IPS-18c (cell line): ENCODE measurements at regions not wholly inside any gene's neighbourhood (a gene's known extent, or its start where the extent isn't known, plus 50 kb on each side); places are given as distances from the start of the nearest gene placed in this dataset.

Experiments
- H3K4me3 ChIP-seq: 2 replicates; pipeline ENCODE4 v1.7.0; 2013; ENCODE audit warnings: low read depth, mild to moderate bottlenecking, low read length, moderate library complexity; ENCODE audit not compliant: insufficient read depth
- H3K9me3 ChIP-seq: one replicate; pipeline ENCODE4 v1.6.1; 2013; ENCODE audit warnings: mild to moderate bottlenecking, low read length, moderate library complexity; ENCODE audit not compliant: control insufficient read depth, insufficient read depth

DNA sequence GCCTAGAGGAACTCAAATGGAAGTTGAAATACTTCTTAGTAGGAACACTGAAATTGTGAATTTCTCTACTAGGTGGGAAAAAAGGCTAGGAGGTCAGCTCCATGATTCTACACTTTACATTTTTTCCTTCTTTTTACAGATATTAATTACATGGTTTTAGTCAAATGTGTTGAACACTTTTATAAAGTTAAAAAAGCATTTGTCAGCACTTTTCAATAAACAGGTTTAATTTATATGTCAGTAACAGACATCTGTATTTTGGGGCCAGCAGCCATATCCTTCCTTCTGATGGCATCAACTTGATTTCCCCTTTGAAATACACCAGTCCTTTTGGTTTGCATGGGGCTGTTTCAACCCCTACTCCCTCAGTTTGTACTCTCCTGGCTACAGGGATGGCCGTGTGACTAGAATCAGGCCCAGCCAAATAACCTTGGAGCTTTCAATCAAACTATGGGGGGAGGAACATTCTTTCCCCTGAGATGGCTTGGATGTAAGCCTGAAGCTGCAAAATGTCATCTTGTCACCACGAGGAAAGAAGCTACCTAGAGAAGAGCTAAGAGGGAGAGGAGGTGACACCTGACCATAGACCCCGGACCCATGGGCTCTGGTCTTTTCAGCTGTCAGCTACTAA lies 171.0 kb upstream of the NEBL start:
- no peak overlapping the region for H3K4me3 ChIP-seq
- H3K9me3 ChIP-seq = no peaks in the 10 kb centered on the region

DNA sequence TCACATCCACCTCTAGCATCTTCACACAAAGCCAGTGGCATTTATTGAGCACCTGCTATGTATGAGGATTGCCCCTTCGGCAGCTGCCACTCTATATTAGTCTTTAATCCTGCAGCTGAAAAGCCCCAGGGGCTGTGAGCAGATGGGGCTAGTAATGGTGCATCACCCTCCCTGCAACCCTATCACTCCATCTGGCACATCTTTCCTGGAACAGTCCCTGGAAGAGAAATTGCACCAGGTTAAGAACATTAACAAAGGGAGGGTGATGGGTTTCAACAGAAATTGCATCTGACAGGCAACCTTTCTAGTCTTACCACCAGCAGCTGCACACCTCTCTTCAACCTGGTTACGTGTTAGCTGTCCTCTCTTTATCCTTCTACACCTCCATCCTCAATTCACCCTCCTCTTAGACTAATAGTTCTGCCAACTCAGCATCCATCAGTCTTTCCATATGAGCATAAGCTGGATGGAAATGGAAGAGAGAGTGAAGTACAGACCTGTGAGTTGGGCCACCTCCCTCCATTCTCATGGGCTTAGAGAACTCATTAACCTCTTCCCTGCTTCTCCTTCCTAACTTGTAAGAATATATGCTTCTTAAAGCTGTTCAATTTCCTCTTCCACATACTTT lies 168.6 kb upstream of the NEBL start:
- H3K4me3 ChIP-seq = no peak overlapping the region
- no peaks in the 10 kb centered on the region for H3K9me3 ChIP-seq

DNA sequence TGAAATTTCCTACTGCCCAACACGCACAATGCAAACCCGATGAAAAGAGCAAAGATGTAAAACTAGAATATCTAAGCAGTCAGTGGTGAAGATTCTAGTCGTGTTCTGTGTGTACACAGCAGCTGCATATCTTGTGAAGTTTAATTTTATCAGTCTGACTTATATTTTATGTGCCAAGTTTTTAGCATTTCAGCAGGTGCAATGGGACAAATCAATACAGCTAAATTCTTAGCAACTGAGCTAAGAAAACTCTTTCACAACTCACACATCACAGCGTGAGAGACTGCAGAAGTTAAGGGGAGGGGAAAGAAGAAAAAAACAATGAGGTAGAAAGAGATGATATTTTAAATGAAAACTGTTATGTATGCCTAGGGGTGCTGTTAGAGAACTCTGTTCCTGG lies 164.9 kb upstream of the NEBL start:
- H3K4me3 ChIP-seq = no peak overlapping the region
- H3K9me3 ChIP-seq = no peaks in the 10 kb centered on the region

DNA sequence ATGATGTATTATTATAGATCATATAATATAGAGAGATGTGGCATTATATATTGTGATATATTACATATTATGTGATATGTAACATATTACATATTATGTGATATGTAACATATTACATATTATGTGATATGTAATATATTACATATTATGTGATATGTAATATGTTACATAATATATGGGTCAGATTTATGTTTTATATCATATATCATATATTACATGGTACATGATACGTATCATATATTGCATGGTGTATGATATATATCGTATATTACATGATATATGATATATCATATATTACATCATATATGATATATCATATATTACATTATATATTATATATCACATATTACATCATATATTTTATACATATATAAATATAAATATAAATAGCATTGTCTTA lies 164.1 kb upstream of the NEBL start:
- no peak overlapping the region for H3K4me3 ChIP-seq
- H3K9me3 ChIP-seq = no peaks in the 10 kb centered on the region

DNA sequence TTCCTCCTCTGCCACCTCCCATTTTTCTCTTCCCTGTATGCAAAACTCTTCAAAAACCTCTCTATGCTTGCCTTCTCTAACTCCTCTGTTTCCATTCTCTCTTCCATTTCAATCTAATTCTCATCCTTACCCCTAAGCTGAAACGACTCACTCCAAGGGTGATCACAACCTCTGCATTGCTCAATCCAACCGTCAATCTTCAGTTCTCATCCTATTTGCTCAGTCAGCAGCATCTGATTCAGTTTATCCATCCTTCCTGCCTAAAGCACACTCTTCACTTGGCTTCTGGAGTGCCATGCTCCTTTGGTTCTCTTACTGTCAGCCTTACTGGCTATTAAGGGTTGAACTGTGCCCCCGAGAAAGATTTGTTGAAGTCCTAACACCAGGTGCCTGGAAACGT lies 163.5 kb upstream of the NEBL start:
- Histone ChIP-seq H3K9me3 (no peaks in the 10 kb centered on the region), H3K4me3 (no peak overlapping the region)

DNA sequence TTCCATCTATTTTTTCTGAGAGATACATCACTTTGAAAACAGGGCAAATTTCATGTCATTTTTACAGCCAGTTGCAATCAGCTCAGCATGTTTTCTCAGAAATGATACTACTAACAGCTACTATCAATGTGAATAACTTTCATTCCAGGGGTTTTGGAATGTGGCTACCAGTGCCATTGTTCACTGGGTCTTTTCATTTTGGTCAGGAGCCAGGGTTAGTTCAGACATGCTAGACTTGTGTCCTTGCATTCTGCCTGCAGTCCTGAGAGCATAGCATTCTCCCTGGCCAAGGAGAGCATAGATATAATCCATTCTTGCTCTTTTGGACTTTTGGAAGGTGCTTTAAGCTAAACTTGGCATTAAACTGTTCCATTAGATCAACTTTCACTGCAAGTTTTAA lies 160.9 kb upstream of the NEBL start:
- H3K4me3 ChIP-seq = no peak overlapping the region
- no peaks in the 10 kb centered on the region for H3K9me3 ChIP-seq

DNA sequence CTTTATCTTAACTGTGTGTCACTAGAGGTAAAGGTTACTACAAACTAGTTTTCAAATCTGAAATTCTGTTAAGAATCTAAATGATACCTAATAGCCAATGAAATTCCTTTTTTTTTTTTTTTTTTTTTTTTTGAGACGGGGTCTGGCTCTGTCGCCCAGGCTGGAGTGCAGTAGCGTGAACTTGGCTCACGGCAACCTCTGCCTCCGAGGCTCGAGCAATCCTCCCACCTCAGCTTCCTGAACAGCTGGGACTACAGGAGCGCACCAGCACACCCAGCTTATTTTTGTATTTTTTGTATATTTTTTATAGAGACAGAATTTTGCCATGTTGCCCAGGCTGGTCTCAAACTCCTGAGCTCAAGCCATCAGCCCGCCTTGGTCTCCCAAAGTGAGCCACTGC lies 160.3 kb upstream of the NEBL start:
- Histone ChIP-seq H3K9me3 (no peaks in the 10 kb centered on the region), H3K4me3 (no peak overlapping the region)

DNA sequence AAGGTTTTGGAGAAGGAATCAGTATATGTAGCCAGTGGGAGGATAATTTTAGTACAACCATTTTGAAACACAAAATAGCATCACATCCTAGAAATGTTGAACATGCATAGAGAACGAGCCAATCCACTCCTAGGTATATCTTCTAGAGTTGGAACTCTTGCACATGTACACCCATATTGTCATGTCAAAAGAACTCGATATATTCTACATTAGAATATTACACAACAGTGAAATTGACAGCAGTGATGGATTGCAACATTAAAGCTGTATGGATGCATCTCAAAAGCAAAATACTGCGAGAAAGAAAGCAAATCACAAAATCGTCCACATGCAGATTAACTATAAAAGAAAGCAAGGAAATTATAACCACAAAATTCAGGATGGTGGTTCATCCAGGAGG lies 159.3 kb upstream of the NEBL start:
- Histone ChIP-seq H3K4me3 (no peak overlapping the region), H3K9me3 (no peaks in the 10 kb centered on the region)

DNA sequence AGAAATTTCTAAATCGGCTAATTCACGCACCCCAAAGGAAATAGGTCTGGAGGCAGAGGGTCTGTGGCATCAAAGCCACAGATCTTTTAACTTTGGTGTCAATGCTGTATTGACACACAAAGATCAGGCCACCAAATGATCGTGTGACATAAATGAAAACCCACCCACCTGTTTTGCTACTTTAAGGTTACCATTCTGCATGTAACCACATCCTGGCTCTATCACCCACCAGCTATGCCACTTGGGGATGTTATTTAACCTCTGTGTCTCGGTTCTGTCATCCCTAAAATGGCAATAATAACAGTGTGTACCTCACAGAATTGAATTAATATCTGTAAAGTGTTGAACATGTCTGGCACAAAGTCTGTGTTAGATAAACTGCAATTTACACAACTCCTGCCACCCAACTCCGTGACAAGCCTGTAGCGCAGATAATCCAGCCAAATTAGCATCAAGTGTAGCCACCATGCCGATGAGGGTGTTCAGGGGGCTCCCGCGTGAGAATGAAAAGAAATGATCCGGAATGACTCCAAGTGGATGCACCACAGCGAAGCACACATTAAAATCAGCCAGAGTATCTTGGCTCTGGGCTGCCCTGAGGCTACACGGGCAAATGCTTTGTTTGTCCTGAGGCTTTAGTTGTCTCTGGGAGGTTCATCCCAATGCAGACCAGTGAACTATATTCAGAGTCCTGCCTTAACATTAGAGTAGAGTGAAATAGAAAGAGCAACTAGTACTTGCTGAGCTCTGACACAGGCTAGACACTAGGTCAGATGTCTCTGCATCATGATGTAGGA lies 158.4 kb upstream of the NEBL start:
- no peak overlapping the region for H3K4me3 ChIP-seq
- H3K9me3 ChIP-seq = no peaks in the 10 kb centered on the region

DNA sequence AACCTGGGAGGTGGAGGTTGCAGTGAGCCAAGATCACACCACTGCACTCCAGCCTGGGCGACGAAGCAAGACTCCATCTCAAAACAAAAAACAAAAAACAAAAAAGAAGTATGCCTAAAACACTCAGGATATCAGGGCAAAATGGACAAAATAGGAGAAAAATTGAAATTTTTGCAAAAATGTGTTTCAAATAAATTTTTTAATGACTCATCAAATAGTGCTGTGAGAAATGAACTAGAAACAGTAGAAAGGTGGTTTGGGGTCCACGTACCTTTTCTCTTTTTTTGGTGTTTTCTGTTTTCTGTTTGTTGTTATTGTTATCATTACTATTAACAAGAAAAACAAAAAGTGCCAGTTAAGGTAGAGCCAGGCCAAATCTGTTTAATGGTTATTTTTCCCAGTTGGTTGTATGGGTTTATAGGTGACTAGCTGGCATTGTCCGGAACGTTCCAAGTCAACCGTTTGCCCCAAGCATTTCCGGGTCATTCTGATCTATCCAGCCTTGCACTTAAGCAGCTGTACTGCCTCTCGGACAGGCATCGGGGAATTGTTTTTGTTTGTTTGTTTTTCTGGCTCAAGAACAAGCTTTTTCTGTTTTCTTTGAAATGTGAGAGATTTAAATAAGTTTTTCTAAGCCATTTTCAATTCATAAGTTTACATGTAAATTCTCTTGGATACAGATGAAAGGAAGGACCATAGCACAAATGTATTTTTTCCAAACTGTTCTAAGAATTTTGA lies 157.0 kb upstream of the NEBL start:
- H3K4me3 ChIP-seq = no peak overlapping the region
- H3K9me3 ChIP-seq = no peaks in the 10 kb centered on the region

DNA sequence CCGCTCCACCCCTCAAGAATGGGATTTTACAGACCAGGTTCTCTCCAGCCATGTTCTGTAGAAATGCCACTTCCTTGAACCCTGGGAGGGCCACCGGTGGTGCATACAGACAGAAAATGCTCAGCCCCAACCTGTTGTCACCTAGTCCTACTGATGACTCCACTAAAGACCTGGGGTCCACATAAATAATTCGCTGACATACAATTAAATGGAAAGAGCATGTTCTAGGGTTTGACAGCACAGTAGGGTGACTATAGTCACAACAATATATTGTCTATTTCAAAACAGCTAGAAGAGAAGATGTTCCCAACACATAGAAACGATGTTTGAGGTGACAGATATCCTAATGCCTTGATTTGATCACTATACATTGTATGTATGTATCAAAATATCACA lies 155.6 kb upstream of the NEBL start:
- Histone ChIP-seq H3K4me3 (no peak overlapping the region), H3K9me3 (no peaks in the 10 kb centered on the region)

DNA sequence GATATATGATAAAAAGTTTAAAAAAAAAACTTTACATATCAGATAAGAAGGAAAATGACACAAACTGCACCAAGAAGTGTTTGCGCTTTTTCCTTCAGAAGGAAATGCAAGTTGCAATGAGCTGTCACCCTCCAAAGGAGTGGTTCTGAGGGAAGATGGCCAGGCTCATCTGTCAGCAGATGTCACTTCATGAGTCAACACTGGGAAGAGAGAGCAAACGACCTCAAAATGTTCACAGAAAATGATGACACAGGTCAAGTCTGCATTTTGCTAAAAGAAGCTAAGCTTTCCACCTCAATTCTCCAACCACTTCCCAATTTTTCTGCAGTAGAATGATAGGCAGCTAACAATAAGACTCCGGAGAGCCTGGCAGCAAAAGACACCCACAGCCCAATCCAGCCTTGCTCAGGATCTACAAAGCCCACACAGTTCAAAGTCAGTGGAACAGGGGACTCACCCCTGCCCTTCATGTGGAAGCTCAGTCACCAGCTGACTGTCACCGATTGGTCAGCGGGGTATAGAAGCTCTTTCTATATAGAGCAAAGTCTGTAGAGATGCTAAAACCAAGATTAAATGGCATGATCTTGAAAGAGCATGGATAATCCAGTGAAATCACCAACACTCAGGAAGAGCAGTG lies 155.1 kb upstream of the NEBL start:
- H3K4me3 ChIP-seq = no peak overlapping the region
- H3K9me3 ChIP-seq = no peaks in the 10 kb centered on the region

DNA sequence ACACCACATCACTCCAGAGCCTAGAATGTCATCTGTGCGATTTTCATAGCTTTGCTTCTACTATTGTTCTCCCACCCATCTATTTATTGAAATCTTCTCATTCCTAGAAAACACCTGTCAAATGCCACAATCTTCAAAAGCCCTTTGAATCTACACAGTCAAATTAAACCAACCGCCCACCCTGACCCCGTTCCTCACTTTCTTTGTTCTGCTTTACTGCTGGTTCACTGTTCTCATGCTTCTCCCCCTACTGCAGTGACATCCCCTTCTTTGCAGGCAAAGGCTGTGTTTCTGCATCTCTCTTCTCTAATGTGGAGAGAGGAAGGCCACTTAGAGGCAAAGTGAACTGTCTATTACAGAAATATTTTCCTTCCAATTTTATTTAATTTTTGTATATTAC lies 152.4 kb upstream of the NEBL start:
- Histone ChIP-seq H3K9me3 (no peaks in the 10 kb centered on the region), H3K4me3 (no peak overlapping the region)

DNA sequence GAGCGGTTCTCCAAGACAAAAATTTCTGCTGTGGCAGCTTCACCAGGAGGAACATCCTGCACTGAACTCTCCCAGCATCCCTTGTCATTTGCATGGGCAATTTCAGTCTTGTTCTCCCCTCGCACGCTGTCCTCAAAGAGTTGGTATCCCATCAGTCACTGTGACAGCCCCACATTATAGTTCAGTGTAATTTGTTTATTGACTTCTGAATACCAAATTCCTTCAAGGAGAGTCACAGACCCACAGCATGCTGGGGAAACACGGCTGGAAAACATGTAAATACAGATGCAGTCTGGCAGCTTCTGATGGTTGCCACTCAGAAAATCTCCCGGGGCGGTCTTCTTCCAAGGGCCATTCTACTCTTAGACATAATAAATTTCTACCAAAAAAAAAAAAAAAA lies 151.0 kb upstream of the NEBL start:
- H3K9me3 ChIP-seq = no peaks in the 10 kb centered on the region
- no peak overlapping the region for H3K4me3 ChIP-seq

DNA sequence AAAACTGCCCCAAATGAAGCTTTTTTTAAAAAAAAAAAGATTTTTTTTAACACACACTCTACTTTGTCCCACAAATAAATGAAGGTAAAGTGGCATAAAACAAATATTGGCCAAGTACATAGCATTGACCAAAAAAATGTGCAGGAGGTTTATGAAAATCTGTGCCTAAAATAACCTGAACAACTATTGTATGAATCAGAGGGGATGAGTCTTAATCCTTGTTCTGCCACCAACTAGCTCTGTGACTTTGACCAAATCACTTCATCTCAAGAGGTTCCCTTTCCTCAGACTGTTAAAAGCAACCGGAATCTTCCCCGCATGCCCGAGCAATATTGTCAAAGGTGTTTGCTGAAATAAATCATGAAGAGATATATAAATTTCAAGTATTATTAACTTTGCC lies 150.4 kb upstream of the NEBL start:
- H3K4me3 ChIP-seq = no peak overlapping the region
- H3K9me3 ChIP-seq = no peaks in the 10 kb centered on the region

DNA sequence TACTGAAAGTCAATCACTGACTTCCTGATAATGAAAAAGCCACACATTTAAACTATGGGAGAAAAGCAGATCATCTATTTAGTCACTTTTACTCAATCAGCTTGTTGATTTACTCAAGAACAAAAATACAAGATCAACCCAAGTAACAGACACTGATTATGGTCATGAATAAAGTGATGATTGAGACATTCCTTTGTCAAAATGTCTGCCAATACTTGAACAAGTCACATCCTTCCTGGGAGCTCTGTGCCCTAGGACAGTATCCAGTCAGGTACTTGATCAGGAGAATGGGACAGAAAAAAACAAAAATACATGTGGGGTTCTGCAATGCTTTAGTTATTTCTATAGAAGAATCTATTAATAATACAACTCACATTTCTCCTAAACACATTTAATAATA lies 150.0 kb upstream of the NEBL start:
- Histone ChIP-seq H3K4me3 (no peak overlapping the region), H3K9me3 (no peaks in the 10 kb centered on the region)

DNA sequence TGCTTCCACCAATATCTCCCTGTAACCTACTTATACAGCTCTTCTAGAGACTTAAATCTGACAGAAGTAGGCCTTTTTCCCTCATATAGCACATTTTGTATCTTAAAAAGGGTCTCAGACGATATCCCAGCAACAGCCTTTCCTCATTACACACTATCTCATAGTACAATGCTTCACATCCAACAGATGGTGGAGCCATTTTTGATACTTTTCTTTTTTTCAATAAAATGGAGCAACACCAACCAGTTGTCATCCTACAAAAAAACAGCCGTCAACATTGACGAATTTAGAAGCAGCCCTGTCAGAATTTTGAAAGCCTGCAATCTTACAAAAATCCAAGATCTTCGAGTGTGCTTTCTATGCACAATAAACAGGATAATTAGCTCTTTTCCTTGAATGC lies 145.9 kb upstream of the NEBL start:
- Histone ChIP-seq H3K4me3 (no peak overlapping the region), H3K9me3 (no peaks in the 10 kb centered on the region)
